ENCODE measurements at regions not wholly inside any gene's neighbourhood (a gene's known extent, or its start where the extent isn't known, plus 50 kb on each side); places are given as distances from the start of the nearest gene placed in this dataset.

- DNase-seq, result no peak
Observed at GRCh38 chr11:122523846-122524805, 131.4 kb upstream of the UBASH3B start.

- DNase-seq, result no peak
Observed at GRCh38 chr11:122521626-122522025, 133.9 kb upstream of the UBASH3B start.

GRCh38 chr11:122517403-122518379 is 137.8 kb upstream of the UBASH3B start:
- DNase-seq, result no peak

GRCh38 chr11:122516686-122517085 is 138.8 kb upstream of the UBASH3B start:
- DNase-seq, result no peak

GRCh38 chr11:122513997-122514396 is 141.5 kb upstream of the UBASH3B start:
- no peak for DNase-seq

- DNase-seq, result no peak
Observed at GRCh38 chr11:122513328-122513727, 142.2 kb upstream of the UBASH3B start.

GRCh38 chr11:122512688-122513087 is 142.8 kb upstream of the UBASH3B start:
- no peak for DNase-seq

GRCh38 chr11:122509899-122510298 is 145.6 kb upstream of the UBASH3B start:
- DNase-seq, result no peak

GRCh38 chr11:122509091-122509490 is 146.4 kb upstream of the UBASH3B start:
- DNase-seq, result no peak

GRCh38 chr11:122505304-122506006 is 150.1 kb upstream of the UBASH3B start:
- DNase-seq, result peak; percentile 39

GRCh38 chr11:122494221-122494620 is 161.3 kb upstream of the UBASH3B start:
- DNase-seq, result no peak

GRCh38 chr11:122491509-122491908 is 164.0 kb upstream of the UBASH3B start:
- no peak for DNase-seq

- DNase-seq, result no peak
Observed at GRCh38 chr11:122488892-122489706, 166.4 kb upstream of the UBASH3B start.

GRCh38 chr11:122487669-122488068 is 167.9 kb upstream of the UBASH3B start:
- no peak for DNase-seq

- DNase-seq, result no peak
Observed at GRCh38 chr11:122486793-122487495, 168.6 kb upstream of the UBASH3B start.

- DNase-seq, result no peak
Observed at GRCh38 chr11:122478986-122479385, 176.5 kb upstream of the UBASH3B start.

GRCh38 chr11:122468965-122469364 is 186.6 kb upstream of the UBASH3B start:
- DNase-seq, result no peak

- DNase-seq, result no peak
Observed at GRCh38 chr11:122463530-122463929, 192.0 kb upstream of the UBASH3B start.

GRCh38 chr11:122459064-122459463 is 196.5 kb upstream of the UBASH3B start:
- DNase-seq, result no peak

GRCh38 chr11:122453586-122453985 is 201.9 kb upstream of the UBASH3B start:
- DNase-seq, result no peak

GRCh38 chr11:122451911-122452310 is 203.6 kb upstream of the UBASH3B start:
- no peak for DNase-seq

Measured in CD4-positive, alpha-beta T cell treated with Interleukin-6 for 4 hours (primary cell).